H1 (cell line): ENCODE measurements at regions not wholly inside any gene's neighbourhood (a gene's known extent, or its start where the extent isn't known, plus 50 kb on each side); places are given as distances from the start of the nearest gene placed in this dataset.

Experiments
- CTCF ChIA-PET: fragments of 300-600 bp; sonication (Branson Sonifier 250); formaldehyde crosslinking; loops from one replicate; lab custom pipeline; 2021; ENCODE audit not compliant: partially characterized antibody; lab: Charles Lee
- POLR2A ChIA-PET: fragments of 300-600 bp; sonication (Branson Sonifier 250); formaldehyde crosslinking; loops from one replicate; lab custom pipeline; 2021; ENCODE audit warnings: inconsistent platforms; ENCODE audit not compliant: partially characterized antibody; lab: Charles Lee
- DNase-seq, 2 experiments: peaks; one replicate each; pipeline versions ENCODE4 v3.0.0 to v3.0.0-alpha.2; 2010 to 2022; ENCODE audit warnings: low spot score in 2 of 2, low read depth in 1 of 2, mixed read lengths in 1 of 2
- FAIRE-seq: peaks from 2 replicates; lab custom pipeline; 2011; peaks lifted over from hg19 to GRCh38; lab: Jason Lieb, UNC
- H2AFZ ChIP-seq: 2 replicates; pipeline ENCODE4 v1.8.1; 2012; ENCODE audit warnings: low read length, inconsistent platforms
- H2AK5ac ChIP-seq: 2 replicates; pipeline ENCODE4 v1.6.1; 2013; ENCODE audit warnings: low read depth, low read length
- H2BK120ac ChIP-seq: replicated peaks from 2 replicates; pipeline ENCODE3; 2013; ENCODE audit warnings: low read depth, low read length, inconsistent platforms
- H2BK12ac ChIP-seq: 2 replicates; pipeline ENCODE4 v1.6.1; 2013; ENCODE audit warnings: low read depth, low read length
- H2BK15ac ChIP-seq: 2 replicates; pipeline ENCODE4 v1.6.1; 2013; ENCODE audit warnings: low read length
- H2BK20ac ChIP-seq: 2 replicates; pipeline ENCODE4 v1.6.1; 2013; ENCODE audit warnings: low read length
- H2BK5ac ChIP-seq: 2 replicates; pipeline ENCODE4 v1.6.1; 2013; ENCODE audit warnings: low read depth, low read length
- H3K14ac ChIP-seq: 2 replicates; pipeline ENCODE4 v1.6.1; 2013; ENCODE audit warnings: inconsistent platforms; ENCODE audit not compliant: insufficient read length
- H3K18ac ChIP-seq: 2 replicates; pipeline ENCODE4 v1.6.1; 2013; ENCODE audit warnings: low read length; ENCODE audit errors: extremely low read depth
- H3K23ac ChIP-seq: 2 replicates; pipeline ENCODE4 v1.6.1; 2013; ENCODE audit warnings: inconsistent platforms; ENCODE audit not compliant: insufficient read length
- H3K23me2 ChIP-seq: 2 replicates; pipeline ENCODE4 v1.6.1; 2013; ENCODE audit warnings: low read depth, low read length
- H3K27ac ChIP-seq: 2 replicates; pipeline ENCODE4 v1.6.1; 2011; ENCODE audit warnings: low read depth, low read length, inconsistent platforms
- H3K27me3 ChIP-seq, 4 experiments: replicated peaks in 1 of 4; 1 replicate in 1 of 4; 2 replicates in 3 of 4; pipeline versions ENCODE4 v1.6.1 to v1.8.1; 2011 to 2013; ENCODE audit warnings: low read length in 3 of 4, mild to moderate bottlenecking in 3 of 4, inconsistent platforms in 2 of 4, mixed read lengths in 2 of 4, moderate library complexity in 1 of 4; ENCODE audit not compliant: control insufficient read depth in 3 of 4, insufficient read depth in 3 of 4; ENCODE audit errors: extremely low read depth in 1 of 4
- H3K36me3 ChIP-seq, 4 experiments: 2 replicates each; pipeline versions ENCODE4 v1.6.1 to v1.8.1; 2011 to 2013; ENCODE audit warnings: mild to moderate bottlenecking in 4 of 4, low read length in 3 of 4, moderate library complexity in 2 of 4, control low read depth in 1 of 4, inconsistent platforms in 1 of 4; ENCODE audit not compliant: insufficient read depth in 4 of 4, control insufficient read depth in 2 of 4
- H3K4ac ChIP-seq: replicated peaks from 2 replicates; pipeline ENCODE3; 2013; ENCODE audit warnings: low read length, low read depth, mixed read lengths, inconsistent platforms; ENCODE audit not compliant: insufficient read length
- H3K4me1 ChIP-seq, 4 experiments: replicated peaks in 1 of 4; 1 replicate in 1 of 4; 2 replicates in 3 of 4; pipeline versions ENCODE4 v1.6.1 to v1.8.1; 2011 to 2013; ENCODE audit warnings: low read length in 3 of 4, inconsistent platforms in 2 of 4, mixed read lengths in 1 of 4; ENCODE audit not compliant: insufficient read depth in 4 of 4, control insufficient read depth in 3 of 4
- H3K4me2 ChIP-seq, 2 experiments: 2 replicates each; pipeline versions ENCODE4 v1.6.1 to v1.8.1; 2011 to 2013; ENCODE audit warnings: low read depth in 2 of 2, low read length in 2 of 2, control low read depth in 1 of 2, inconsistent platforms in 1 of 2, mild to moderate bottlenecking in 1 of 2; ENCODE audit not compliant: insufficient read depth in 1 of 2
- H3K4me3 ChIP-seq, 4 experiments: fragments of 200-600, 300-600 bp in 1 of 4; sonication (generic), shearing (Covaris generic), sonication (Bioruptor Twin) in 1 of 4; 2 replicates each; pipeline versions ENCODE4 v1.5.1 to v1.8.1; 2011 to 2016; ENCODE audit warnings: low read length in 4 of 4, low read depth in 3 of 4, control low read depth in 2 of 4, inconsistent platforms in 2 of 4, mild to moderate bottlenecking in 2 of 4, mixed read lengths in 1 of 4, moderate library complexity in 1 of 4; ENCODE audit not compliant: insufficient read depth in 2 of 4; ENCODE audit errors: extremely low read depth in 1 of 4
- H3K56ac ChIP-seq: replicated peaks from 2 replicates; pipeline ENCODE3; 2013; ENCODE audit warnings: low read depth, mild to moderate bottlenecking, mixed read lengths, low read length, inconsistent platforms; ENCODE audit not compliant: insufficient read length
- H3K79me1 ChIP-seq: 2 replicates; pipeline ENCODE4 v1.6.1; 2013; ENCODE audit warnings: low read depth, low read length, control low read depth
- H3K79me2 ChIP-seq, 2 experiments: 2 replicates each; pipeline versions ENCODE4 v1.6.1 to v1.8.1; 2012 to 2013; ENCODE audit warnings: low read length in 2 of 2, mild to moderate bottlenecking in 2 of 2, inconsistent platforms in 1 of 2; ENCODE audit not compliant: insufficient read depth in 2 of 2, control insufficient read depth in 1 of 2
- H3K9ac ChIP-seq, 4 experiments: replicated peaks in 1 of 4; 1 replicate in 1 of 4; 2 replicates in 3 of 4; pipeline versions ENCODE4 v1.6.1 to v1.8.1; 2011 to 2013; ENCODE audit warnings: low read depth in 3 of 4, low read length in 3 of 4, control low read depth in 2 of 4, mild to moderate bottlenecking in 2 of 4, moderate library complexity in 2 of 4, inconsistent platforms in 1 of 4; ENCODE audit errors: extremely low read depth in 1 of 4
- H3K9me3 ChIP-seq, 2 experiments: 2 replicates each; pipeline versions ENCODE4 v1.6.1 to v1.8.1; 2012 to 2013; ENCODE audit warnings: mild to moderate bottlenecking in 2 of 2, moderate library complexity in 2 of 2, control low read depth in 1 of 2, inconsistent platforms in 1 of 2, low read depth in 1 of 2, low read length in 1 of 2, mixed read lengths in 1 of 2; ENCODE audit not compliant: insufficient read depth in 2 of 2
- H4K20me1 ChIP-seq, 2 experiments: replicated peaks in 1 of 2; 2 replicates each; pipeline versions ENCODE3 to v1.8.1; 2011 to 2013; ENCODE audit warnings: inconsistent platforms in 2 of 2, low read length in 2 of 2, mild to moderate bottlenecking in 1 of 2; ENCODE audit not compliant: insufficient read depth in 2 of 2, control insufficient read depth in 1 of 2
- H4K5ac ChIP-seq: 2 replicates; pipeline ENCODE4 v1.6.1; 2013; ENCODE audit warnings: low read length, low read depth, mixed read lengths, inconsistent platforms; ENCODE audit not compliant: insufficient read length
- H4K8ac ChIP-seq: 2 replicates; pipeline ENCODE4 v1.8.0; 2013; ENCODE audit warnings: mild to moderate bottlenecking, moderate library complexity, low read length, inconsistent platforms; ENCODE audit not compliant: insufficient read depth; ENCODE audit errors: extremely low read depth
- H4K91ac ChIP-seq: replicated peaks from 2 replicates; pipeline ENCODE3; 2013; ENCODE audit warnings: low read length, mixed read lengths, inconsistent platforms; ENCODE audit not compliant: insufficient read length
- BACH1 ChIP-seq: IDR thresholded peaks from 2 replicates; pipeline ENCODE4 v1.6.1; 2012; ENCODE audit warnings: low read length, improper control_type of control experiment
- CTBP2 ChIP-seq: IDR thresholded peaks from 2 replicates; pipeline ENCODE4 v1.7.0; 2011; ENCODE audit warnings: borderline replicate concordance, mild to moderate bottlenecking, moderate library complexity, mixed read lengths, low read length; ENCODE audit not compliant: insufficient read depth, insufficient read length
- E2F6 ChIP-seq: IDR thresholded peaks from 2 replicates; pipeline ENCODE4 v1.6.1; 2012; ENCODE audit warnings: inconsistent platforms
- MAFK ChIP-seq: IDR thresholded peaks from 2 replicates; pipeline ENCODE4 v1.6.1; 2012; ENCODE audit warnings: low read depth, mild to moderate bottlenecking, improper control_type of control experiment, low read length
- YY1 ChIP-seq: IDR thresholded peaks from 2 replicates; pipeline ENCODE4 v1.6.1; 2011; ENCODE audit warnings: low read depth, mild to moderate bottlenecking, low read length
- WGBS, 2 experiments: shearing (Covaris generic) in 1 of 2; methylation state at CpG; one replicate each; pipeline versions ENCODE4 v1.1.6 to v1.1.7; 2013 to 2015; ENCODE audit warnings: low lambda C conversion rate in 2 of 2, mixed read lengths in 2 of 2, inconsistent platforms in 1 of 2, low coverage in 1 of 2, missing lambda C conversion rate in 1 of 2; ENCODE audit not compliant: insufficient replicate concordance in 2 of 2, insufficient coverage in 1 of 2, insufficient read length in 1 of 2; ENCODE audit errors: extremely low coverage in 1 of 2, missing lambda C conversion rate in 1 of 2; 5-methylcytosine and 5-hydroxymethylcytosine counted together
- TF ChIP-seq, protein P1 (sequence below): IDR thresholded peaks from 2 replicates; pipeline ENCODE4 v1.6.1; 2011; ENCODE audit warnings: low read depth, mild to moderate bottlenecking, low read length; ENCODE audit not compliant: insufficient read depth

DNA sequence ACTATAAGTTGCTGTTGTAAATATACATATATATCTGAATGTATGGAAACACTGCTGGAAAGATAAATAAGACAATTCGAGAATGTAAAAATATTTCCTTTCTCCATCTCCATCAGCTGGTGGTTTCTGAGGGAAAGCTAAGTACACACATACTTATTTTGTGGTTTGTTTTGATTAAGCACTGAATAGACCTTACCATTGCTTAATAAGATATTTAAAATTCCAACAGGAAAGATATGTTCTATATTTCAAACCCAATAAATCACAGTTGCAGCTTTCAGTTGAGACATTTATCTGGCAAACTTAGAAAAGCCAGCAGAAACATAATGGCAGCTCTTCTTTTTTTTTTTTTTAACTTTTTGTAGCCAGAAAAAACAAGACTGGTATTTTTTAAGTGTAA lies 160.4 kb downstream of the VGLL3 start:
- Histone ChIP-seq H2BK5ac (no peak overlapping the region), H2BK12ac (no peak overlapping the region), H2AFZ (no peak overlapping the region), H2BK15ac (no peak overlapping the region), H4K5ac (no peak overlapping the region), H4K20me1 (no peaks in the 10 kb centered on the region), H3K23me2 (no peaks in the 10 kb centered on the region), H3K9me3 (no peaks in the 10 kb centered on the region), H3K56ac (no peak overlapping the region), H3K4me1 (no peaks in the 10 kb centered on the region), H3K27me3 (no peaks in the 10 kb centered on the region), H4K8ac (no peak overlapping the region), H2BK120ac (no peak overlapping the region), H3K4me3 (no peak overlapping the region), H3K79me1 (no peaks in the 10 kb centered on the region), H3K4me2 (no peak overlapping the region), H2BK20ac (no peak overlapping the region), H3K14ac (no peak overlapping the region), H4K91ac (no peak overlapping the region), H3K18ac (no peak overlapping the region), H2AK5ac (no peak overlapping the region), H3K36me3 (no peaks in the 10 kb centered on the region), H3K79me2 (no peaks in the 10 kb centered on the region), H3K9ac (no peak overlapping the region), H3K27ac (no peak overlapping the region), H3K4ac (no peak overlapping the region), H3K23ac (no peak overlapping the region)
- no peak for TF ChIP-seq BACH1
- TF ChIP-seq E2F6, result no peak
- no peak for TF ChIP-seq YY1
- TF ChIP-seq, protein P1, sequence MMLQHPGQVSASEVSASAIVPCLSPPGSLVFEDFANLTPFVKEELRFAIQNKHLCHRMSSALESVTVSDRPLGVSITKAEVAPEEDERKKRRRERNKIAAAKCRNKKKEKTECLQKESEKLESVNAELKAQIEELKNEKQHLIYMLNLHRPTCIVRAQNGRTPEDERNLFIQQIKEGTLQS, result no peak
- TF ChIP-seq CTBP2, result no peak
- TF ChIP-seq MAFK, result no peak
- CTCF ChIA-PET, result no interaction called here
- no peak for FAIRE-seq
- no peak for DNase-seq
- WGBS, 2 experiments, result 95% methylated on average over 1 of the region's 1 CpG; no CpG with 5 or more reads in 1 of the 2 experiments
- POLR2A ChIA-PET, result no interaction called here
